ENCODE measurements at regions not wholly inside any gene's neighbourhood (a gene's known extent, or its start where the extent isn't known, plus 50 kb on each side); places are given as distances from the start of the nearest gene placed in this dataset.

- no peak for DNase-seq
Observed at GRCh38 chr15:67892559-67893377, 52.9 kb upstream of the RNU6-1 start.

GRCh38 chr15:67895237-67895636 is 55.4 kb upstream of the RNU6-1 start:
- DNase-seq, result no peak

GRCh38 chr15:67897646-67898339 is 57.9 kb upstream of the RNU6-1 start:
- DNase-seq, result no peak

GRCh38 chr15:67899596-67900283 is 59.9 kb upstream of the RNU6-1 start:
- DNase-seq, result no peak

GRCh38 chr15:67900621-67901147 is 60.8 kb upstream of the RNU6-1 start:
- DNase-seq, result no peak

DNA sequence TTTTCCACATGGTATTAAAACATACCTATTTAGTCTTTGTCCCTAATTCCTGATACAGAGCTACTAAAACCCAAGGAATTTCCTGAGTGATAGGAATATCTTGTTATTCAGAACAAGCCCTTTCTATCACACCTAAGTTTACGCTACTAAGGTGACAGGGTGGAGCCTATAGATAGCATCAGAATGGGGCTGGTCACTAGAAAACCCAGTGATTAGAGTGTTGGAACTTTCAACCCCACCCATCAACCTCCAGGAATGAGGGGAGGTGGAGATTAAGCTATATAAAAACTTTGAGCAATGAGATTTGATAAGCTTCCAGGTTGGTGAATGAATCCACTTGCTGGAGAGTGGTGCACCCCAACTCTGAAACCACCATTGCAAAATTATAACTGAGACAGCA is 62.1 kb upstream of the RNU6-1 start:
- DNase-seq, result no peak

- no peak for DNase-seq
Observed at GRCh38 chr15:67902579-67903009, 62.7 kb upstream of the RNU6-1 start.

- DNase-seq, result no peak
Observed at GRCh38 chr15:67903708-67904107, 63.9 kb upstream of the RNU6-1 start.

- DNase-seq, result no peak
Observed at GRCh38 chr15:67905628-67906027, 65.8 kb upstream of the RNU6-1 start.

DNA sequence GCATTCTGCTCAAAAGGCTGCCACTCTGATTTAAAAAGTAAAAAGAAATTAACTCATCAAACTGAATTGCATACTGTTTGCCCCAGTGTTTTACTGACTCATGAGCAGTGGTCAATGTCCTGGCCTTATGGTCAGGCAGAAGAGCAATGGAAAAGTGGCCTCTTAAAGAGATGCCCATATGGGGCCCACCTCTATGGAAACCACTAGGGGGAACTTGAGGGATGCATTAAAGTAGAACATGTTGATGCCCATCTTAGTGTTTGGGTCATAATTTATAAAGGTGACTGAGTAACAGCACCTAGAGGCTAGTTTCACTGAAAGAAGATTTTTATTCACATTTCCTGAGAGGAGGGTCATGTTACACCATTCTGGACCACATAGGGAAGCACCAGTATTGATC is 66.5 kb upstream of the RNU6-1 start:
- DNase-seq, result no peak

DNA sequence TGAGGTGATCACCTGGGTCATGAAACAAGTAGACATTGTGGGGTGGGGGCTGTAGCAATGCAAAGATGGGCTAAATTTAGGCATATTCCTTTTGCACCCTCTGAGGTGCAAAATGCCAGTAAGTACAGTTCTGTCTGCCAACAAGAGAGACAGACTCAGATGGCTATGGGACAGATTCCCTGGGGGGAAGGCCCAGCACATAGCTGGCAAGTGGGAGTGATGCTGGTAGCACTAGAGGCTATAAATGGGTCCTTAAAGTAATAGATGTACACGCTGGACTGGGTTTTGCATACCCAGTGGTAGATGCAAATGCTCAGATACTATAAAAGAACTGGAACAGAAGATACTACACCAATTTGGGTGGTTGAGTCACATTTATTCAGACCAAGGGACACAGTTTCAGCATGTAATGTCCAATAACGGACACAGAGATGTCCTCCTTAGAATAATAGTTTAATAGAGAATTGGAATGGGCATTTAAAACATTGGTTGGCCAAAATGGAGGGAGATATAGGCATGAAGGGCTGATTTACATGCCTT is 67.4 kb upstream of the RNU6-1 start:
- DNase-seq, result no peak

DNA sequence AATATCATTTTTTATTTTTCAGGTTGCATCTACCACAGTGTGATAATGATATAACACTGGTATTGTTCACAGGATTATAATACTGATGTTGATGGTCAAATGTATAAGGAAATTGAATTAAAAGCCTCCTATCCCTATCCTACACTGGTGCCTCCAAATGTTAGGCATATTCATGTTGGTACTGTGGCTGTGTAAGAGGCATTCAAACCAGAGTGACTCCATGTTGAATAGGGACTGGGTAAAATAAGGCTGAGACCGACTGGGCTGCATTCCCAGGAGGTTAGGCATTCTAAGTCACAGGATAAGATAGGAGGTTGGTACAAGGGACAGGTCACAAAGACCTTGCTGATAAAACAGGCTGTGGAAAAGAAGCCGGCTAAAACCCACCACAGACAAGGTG is 68.9 kb upstream of the RNU6-1 start:
- no peak for DNase-seq

GRCh38 chr15:67911727-67912126 is 71.9 kb upstream of the RNU6-1 start:
- DNase-seq, result no peak

DNA sequence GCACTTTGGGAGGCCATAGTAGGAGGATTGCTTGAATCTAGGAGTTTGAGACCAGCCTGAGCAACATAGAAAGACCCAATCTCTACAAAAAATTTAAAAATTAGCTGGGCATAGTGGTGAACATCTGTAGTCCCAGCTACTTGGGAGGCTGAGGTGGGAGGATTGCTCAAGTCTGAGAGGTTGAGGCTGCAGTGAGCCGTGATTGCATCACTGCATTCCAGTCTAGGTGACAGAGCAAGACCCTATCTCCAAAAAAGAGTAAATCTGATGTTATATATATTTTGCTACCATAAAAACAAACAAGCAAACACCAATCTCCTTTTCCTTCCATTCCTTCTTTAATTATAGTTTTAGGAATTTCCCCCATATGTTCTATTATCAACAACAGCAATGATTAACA is 74.2 kb upstream of the RNU6-1 start:
- no peak for DNase-seq

DNA sequence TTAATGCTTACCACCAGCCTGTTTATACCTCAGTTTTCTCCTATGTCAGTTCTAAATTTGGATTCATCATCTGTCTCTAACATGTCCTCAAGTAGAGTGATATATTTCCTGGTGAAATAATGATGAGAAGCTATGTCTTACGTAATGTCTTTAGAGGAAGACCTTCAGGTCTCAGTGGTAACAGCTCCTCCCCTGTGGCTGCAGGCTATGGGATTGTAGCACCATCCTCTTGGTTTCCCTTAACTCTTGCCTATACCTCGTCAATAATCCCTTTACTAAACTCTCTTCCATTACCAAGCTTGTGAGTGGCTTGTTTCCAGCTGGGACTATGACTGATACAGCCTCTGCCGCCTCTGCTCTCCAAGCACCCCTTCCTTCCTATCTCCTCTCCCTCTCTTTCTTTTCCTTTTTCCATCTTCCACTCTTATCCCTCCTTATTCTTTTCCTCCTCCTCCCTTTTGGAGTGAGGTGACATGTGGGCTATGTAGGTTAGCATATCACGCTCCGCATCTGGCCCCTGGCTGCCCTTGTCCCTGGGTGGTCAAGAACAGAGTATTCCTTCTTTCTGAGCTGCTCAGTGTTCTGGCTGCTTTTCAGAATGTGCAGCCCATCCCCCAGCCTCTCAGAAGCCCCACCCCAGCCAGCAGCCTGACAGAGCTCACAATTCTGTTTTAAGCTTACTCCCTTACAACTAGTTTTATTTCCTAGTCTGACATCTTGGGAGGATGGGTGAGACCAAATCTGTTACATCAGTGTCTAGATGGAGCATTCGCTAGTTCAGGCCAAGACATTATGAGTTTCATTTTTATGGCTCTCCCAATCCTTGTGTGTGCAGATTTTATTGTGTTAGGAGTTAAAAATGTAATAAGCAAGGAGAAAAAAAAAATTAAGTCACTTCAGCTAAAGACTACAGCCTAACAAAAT is 75.0 kb upstream of the RNU6-1 start:
- no peak for DNase-seq

- no peak for DNase-seq
Observed at GRCh38 chr15:67915461-67916374, 75.9 kb upstream of the RNU6-1 start.

- DNase-seq, result no peak
Observed at GRCh38 chr15:67916565-67916964, 76.7 kb upstream of the RNU6-1 start.

DNA sequence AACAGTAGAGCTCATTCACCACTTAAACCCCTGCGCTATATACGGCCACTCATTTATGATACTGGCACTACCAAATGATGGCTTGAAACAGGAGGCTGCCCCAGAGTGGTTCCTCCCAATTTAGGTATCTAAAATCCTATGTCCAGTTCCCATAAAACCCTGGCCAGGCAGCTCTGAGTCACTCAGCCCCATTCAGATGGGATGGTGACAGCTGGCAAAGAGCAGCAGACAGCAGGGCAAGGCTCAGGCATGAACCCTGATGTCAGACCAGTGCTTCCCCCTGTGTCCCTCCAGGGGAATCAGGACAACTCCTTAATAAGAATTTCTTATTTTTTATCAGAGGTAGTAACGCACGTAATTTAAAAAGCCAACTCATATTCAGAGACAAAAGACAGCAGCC is 77.2 kb upstream of the RNU6-1 start:
- no peak for DNase-seq

DNA sequence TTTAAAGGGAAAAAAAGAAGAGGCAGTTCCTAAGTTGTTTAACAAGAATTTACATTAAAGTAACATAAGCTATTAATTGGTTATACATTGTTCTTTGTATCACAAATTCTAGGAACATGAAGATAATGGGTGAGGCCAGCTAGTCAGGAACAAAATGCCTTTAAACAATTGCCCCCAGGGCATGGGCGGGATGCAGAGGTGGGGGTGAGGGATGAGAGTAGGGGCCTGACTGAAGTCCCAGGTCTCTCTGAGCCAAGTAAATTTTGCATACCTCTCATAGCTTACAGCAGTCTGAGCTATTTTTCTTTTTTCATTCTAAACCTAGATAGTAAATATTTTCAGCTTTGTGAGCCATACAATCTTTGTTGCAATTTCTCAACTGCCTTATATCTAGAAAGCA is 77.8 kb upstream of the RNU6-1 start:
- no peak for DNase-seq

GRCh38 chr15:67918205-67918861 is 78.5 kb upstream of the RNU6-1 start:
- DNase-seq, result no peak
